HG03159 (cell line): ENCODE measurements at regions not wholly inside any gene's neighbourhood (a gene's known extent, or its start where the extent isn't known, plus 50 kb on each side); places are given as distances from the start of the nearest gene placed in this dataset.
A peak's percentile ranks its signal among the peaks of the same experiment; 100 is the strongest.
"Not testable (repeated sequence)": the region's sequence is repeated elsewhere in the genome, so short reads cannot be mapped to it uniquely, and the experiment has no call there.

ENCODE experiments used
- ATAC-seq: cut with Tn5 transposase; IDR thresholded peaks from one replicate; pipeline ENCODE4 v1.9.1; 2021; ENCODE audit warnings: mild to moderate bottlenecking, moderate library complexity; ENCODE audit not compliant: unreplicated experiment

DNA sequence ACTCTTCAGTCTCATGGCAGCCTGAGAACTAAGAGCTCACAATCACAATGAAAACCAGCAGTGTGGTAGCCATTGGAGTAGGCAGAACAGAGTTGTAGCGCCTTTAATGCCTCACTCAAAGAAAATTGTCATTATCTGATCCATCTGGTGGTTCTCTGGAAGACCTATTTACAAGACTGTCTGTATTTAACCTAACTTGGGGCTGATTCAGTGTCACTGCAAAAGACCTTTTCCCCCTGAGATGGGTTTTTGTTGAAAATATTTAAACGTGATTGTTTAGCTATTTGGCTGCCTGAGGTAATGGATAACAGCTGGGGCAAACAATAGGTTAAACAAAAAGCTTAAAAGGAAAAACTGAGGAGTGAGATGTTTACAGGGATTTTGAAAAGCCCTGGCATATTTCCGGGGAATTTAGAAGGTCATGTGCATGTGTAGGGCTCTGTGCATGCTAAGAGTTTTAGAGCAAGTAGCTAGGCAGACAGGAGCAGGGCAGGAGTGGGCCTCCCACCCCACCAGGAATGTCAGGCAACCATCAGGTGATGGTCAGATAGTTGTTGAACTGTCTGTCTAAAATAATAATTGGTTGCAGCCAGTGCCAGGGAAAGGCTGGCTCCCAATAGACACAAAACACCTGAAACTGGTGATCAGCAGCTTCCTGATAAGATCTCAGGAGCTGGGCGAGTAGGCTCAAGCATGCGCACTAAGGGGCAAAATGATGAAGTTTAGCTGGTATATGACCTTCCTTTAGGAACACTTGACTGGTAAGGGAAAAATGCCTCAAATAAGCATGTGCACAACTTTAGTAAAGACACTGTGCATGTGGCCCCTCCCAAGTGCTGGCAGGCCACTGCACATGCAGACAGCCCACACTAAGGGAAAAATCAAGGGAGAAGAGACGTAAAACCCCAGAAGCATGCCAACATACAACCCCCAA is 70.8 kb upstream of the AKIRIN2 start:
- no peak for ATAC-seq

DNA sequence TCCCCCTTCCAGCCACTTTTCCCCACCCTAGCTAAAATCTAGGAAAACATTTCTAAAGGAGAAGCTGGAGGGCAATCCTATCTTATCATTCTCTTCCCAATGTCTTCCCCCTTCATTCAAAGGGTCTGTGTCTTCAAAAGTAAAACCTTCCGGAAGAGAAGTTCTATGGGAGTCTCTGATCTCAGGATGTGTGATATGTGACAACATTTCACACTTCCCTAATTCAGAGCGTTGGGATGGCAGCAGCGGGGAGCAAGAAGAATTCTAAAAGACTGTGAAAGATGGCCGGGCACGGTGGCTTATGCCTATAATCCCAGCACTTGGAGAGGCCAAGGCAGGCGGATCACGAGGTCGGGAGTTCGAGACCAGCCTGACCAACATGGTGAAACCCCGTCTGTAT is 65.4 kb upstream of the AKIRIN2 start:
- ATAC-seq: no peak

DNA sequence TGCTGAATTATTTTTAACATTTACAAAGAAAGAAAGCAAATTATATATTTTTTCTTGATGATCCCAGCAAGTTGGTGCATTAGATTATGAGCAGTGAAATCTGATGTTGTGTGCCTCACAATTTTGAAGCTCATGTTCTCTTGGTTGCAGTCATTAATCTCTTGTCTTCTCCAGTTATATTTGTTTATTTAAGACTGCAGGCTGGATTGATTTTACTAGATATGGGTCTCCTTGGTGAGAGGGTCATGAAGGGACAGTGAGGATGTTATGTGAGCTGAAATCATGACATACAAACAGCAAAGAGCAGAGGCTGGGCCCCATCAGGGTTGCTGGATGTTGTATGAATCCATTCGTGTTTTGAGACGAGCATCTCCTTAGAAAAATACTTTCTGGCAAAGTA is 64.2 kb upstream of the AKIRIN2 start:
- ATAC-seq: no peak

DNA sequence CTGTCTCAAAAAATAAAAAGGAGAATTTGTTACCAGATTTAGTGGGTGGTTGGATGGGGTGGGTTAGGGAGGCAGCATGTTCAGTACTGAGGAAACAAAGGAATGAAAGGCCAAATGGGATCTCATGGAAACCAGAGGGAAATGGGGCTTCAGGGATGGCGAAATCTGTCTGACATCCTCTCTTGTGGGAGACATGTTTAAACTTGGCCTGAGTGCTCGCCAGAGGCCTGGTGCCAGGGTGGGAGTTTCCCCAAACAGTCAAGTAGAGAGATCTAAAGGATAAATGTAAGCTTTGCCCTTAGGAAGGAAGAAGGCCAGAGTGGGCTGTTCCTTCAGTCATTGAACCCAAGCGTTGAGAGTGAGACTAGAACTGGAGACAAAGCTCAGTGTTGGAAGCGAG is 61.9 kb upstream of the AKIRIN2 start:
- no peak for ATAC-seq

DNA sequence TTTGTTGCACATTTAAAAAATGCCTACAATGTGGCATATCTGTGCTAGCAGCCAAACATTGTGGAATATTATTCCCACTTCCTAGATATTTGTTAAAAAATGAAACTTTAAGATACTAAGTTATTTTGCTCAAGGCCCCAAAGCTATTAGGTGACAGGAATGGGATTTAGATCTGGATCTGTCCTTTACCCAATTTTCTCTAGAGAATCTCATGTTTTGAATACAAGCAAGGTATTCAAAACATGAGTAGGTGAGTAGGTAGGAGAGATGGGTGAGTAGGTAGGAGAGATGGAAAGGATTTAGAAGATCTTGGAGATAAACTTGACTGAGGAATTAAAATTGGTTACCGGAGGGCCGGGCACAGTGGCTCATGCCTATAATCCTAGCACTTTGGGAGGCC is 61.2 kb upstream of the AKIRIN2 start:
- no peak for ATAC-seq

DNA sequence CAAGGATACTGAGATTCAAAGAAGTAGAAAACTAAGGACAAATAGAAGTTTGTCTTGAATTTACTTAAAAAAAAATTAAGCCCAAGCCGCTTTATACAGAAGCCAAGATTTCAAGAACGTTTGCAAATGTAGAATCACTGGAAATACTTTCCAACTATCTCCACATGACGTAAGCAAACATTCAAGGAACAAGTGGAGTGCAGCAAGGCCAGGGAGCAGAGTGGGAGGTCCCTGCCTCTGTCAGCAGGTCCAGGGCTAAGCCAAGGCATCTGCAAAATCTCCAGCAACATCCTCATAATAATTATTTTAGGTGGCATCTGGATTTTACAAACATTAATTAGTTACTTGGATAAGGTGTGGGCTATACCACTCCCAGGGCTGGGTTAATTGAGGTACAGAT is 60.1 kb upstream of the AKIRIN2 start:
- ATAC-seq: no peak

DNA sequence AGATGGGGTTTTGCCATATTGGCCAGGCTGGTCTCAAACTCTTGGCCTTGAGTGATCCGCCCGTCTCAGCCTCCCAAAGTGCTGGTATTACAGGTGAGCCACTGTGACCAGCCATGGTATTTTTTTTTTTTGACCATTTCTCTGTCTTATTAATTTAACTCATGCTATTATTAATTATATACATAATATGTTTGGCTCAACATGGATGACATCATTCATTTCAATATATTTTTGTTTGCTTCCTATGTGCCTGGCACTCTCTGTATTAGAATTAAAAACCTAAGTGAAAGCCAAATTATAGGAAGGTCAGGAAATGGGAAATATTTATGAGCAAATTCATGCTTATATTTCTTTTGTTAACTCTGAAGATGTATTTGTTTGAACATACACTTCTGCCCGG is 55.8 kb upstream of the AKIRIN2 start:
- ATAC-seq: no peak

DNA sequence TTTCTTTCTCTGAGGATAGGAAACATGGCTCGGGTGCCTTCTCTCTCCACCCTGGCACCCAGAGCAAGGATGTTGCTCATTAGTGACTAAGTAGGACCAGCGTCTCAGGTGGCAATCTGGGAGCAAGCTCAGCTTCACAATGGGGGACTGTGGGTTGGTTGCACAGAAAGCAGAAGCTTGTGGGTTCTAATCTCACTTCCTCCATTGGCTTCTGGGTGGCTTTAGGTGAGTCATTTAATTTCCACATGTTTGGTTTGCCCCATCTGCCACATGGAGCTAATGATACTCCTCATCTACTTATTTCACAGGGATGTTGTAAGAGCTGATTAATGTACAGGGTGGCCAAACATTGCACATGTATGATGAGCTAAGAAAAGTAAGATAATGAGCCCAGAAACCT is 54.8 kb upstream of the AKIRIN2 start:
- peak; percentile 95 for ATAC-seq

DNA sequence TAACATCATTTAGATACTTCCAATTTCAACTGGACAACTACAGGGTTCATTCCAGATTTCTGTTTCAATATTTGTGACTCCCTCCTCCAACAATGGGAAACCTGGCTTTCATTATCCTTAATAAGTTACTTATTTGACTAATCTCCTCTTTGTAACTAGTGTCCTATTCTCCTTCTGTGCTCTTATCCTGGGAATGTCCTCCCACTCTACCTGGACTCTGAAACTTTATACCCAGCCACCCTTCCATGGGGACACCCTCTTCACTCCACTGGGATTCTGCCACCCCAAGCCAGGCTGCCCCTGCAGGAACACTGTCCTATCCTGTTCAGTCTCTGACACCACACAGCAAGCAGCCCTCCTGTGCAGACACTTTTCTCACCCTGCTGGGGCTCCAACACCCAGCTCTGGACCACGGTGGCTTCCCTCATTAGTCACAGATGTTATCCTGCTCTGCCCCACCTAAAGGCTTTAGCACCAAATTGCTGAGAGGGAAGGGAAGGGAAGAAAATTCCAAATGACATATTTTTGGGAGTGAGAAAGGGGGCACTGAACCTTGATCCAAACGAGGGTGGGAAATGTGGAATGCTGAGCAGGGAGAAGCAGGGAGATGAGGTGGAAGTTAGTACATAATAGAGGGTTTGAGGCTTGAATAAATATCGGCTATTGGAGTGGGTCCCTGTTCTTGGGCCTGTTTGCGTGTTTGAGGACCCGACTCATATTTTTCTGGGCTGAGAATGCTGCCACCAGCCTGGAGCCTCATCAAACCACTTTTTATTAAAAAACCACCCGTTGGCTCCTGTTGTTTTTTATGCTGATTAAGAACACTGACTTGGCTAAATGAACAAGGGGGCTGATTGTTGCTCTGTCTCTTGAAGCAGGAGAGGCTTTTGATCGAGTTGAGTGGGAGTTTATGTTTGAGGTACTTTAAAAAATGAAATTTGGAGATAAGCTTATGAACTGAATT is 54.0 kb upstream of the AKIRIN2 start:
- no peak for ATAC-seq

DNA sequence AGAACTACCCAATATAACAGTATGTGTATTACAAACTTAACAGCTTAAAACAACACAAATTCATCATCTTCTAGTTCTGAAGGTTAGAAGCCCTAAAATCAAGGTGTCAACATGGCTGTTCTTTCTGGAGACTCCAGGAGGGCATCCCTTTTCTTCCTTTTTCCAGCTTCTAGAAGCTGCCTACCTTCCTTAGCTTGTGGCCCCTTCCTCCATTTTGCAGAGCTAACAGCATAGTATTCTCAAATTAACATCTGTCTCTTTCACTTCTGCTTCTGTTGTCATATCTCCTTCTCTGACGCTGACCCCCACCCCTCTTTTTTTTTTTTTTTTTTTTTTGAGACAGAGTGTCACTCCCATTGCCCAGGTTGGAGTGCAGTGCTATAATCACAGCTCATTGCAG is 52.8 kb upstream of the AKIRIN2 start:
- peak; percentile 50 for ATAC-seq

DNA sequence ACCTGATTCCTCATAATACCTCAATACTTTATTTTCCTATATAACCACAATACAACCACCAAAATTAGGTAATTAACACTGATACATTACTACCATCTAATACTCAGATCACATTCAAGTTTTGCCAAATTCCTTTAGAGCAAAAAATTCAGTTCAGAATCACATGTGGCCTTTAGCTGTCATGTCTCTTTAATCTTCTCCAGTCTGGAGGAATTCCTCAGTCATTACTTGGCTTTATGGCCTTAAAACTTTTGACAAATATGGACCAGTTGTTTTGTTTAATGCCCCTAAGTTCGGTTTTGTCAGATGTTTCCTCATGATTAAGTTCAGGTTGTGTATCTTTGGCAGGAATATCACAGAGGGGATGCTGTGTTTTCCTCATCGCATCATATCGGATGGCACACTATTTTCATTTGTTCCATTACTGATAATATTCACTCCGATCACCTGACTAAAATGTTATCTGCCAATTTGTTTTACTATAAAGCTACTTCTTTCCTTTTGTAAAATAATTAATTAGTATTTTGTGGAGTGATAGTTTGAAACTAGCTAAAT is 51.2 kb upstream of the AKIRIN2 start:
- ATAC-seq: no peak

DNA sequence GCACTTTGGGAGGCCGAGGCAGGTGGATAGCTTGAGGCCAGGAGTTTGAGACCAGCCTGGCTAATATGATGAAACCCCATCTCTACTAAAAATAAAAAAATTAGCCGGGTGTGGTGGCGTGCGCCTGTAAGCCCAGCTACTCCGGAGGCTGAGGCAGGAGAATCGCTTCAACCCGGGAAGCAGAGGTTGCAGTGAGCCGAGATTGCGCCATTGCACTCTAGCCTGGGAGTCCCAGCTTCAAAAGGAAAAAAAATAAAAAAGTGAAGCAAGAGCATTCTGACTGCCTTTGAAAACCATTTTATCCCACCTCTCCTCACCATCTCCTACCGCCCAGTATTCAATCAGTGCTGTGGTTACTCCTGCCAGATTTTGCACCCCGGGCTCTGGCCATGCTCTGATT is 50.5 kb upstream of the AKIRIN2 start:
- ATAC-seq: not testable (repeated sequence)
